NCI-H82 treated with DMSO at 0.1 percent for 48 hours (cell line): ENCODE measurements at regions not wholly inside any gene's neighbourhood (a gene's known extent, or its start where the extent isn't known, plus 50 kb on each side); places are given as distances from the start of the nearest gene placed in this dataset.
"Not testable (repeated sequence)": the region's sequence is repeated elsewhere in the genome, so short reads cannot be mapped to it uniquely, and the experiment has no call there.

ENCODE experiments used
- DNase-seq: peaks from one replicate; lab custom pipeline; 2025; ENCODE audit not compliant: unreplicated experiment; lab: John Stamatoyannopoulos, UW

GRCh38 chr6:164051427-164051826 is 636.9 kb downstream of the QKI start:
- DNase-seq: no peak

- no peak for DNase-seq
Observed at GRCh38 chr6:164049517-164049988, 635.0 kb downstream of the QKI start.

DNA sequence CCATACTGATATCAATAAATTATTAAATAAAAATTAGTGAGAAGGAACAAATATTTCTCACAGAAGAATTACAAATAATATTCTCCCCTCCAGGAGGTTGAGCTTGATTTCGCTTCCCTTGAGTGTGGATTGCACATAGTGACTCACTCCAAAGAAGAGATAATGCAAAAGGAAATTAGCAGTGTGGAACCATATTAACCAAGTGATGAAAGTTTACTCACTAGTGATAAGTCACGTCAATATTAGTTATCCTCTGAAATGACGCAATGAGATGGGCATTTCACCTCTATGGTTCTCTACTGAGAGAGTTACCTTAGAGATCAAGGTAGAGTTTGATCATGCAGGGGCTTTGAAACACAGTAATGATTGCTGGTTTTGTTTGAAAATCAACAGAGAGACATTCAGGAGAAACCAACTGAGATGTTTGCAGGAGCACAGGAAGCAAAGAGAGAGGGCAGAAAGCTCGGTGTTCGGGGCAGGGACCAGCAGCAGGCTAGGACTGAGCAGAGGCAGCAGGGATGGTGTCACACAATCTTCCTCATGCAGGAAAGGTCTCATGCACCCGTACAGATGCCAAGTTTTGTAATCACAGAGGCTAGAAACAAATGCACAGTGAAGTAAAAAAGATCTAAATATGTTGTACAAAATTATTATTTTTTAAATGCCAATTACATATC is 634.5 kb downstream of the QKI start:
- no peak for DNase-seq

DNA sequence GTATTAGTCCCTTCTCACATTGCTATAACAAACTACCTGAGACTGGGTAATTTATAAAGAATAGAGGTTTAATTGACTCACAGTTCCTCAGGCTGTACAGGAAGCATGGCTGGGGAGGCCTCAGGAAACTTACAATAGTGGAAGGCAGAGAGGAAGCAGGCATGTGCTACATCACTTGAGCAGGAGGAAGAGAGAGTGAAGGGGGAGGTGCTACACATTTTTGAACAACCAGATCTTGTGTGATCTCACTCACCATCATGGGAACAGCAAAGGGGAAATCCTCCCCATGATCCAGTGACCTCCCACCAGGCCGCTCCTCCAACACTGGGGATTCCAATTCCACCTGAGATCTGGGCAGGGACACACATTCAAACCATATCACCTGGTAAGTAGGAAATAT is 630.6 kb downstream of the QKI start:
- no peak for DNase-seq

DNA sequence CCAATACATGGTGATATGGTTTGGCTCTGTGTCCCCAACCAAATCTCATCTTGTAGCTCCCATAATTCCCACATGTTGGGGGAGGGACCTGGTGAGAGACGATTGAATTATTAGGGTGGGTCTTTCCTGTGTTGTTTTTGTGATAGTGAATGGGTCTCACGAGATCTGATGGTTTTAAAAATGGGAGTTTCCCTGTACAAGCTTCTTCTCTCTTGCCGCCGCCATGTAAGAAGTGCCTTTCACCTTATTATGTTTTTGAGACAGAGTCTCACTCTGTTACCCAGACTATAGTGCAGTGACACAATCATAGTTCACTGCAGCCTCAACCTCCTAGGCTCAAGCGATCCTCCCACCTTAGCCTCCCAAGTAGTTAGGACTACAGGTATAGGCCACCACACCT is 629.1 kb downstream of the QKI start:
- not testable (repeated sequence) for DNase-seq

DNA sequence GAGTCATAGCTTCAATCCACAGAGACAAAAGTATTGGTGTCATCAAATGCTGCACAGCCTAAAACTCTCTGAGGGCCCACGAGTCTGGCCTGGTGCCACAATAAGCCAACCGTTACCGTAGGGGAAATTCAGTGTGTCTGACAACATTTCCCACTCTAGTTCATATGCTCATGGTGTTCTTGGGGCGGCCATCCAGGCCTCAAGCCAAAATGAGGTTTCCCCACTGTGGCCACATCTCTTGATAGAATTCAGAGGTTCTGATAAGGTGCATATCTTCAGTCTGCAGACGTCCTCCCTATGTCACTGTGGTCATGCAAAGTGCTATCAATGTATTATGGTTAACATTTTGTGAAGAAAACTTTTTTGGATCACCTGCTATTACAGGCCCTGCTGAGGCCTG is 627.7 kb downstream of the QKI start:
- DNase-seq: no peak

DNA sequence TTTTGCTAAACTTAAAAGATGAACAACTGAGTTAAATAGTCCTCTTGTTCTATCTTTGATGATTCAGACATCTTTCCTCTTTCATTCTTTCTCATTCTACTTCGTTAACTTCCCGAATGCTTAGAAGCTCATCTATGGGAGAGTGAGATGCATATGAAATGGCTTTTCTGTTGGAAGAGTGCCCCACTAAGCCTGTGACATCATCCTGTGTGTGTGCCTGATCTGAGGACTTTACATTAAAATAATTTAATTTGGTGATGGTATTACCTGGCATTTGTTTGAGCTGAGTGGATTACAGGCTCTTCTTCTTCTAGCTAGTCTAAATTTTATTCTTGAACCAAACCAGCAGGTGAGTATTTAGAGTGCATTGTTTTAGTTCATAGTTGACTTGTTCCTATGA is 626.5 kb downstream of the QKI start:
- no peak for DNase-seq

DNA sequence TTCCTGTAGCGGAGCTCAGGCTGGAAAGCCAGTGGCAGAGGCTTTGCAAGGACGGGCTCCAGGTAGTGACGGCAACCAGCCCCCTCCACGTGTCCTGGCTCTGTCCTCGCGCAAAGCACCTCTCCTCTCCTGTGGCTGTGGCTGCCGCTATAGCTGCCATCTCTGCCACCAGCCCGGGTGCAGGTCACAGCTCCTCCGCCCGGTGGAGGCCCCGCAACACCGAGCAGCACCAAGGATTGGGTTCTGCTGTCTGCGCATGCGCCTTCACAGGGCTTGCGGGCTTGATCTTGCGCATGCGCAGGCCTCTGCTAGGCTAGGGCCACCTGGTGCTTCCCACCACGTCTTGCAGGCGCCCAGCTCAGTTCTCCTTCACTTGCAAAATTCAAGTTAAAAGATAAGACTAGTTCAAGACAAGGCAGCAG is 625.4 kb downstream of the QKI start:
- no peak for DNase-seq

DNA sequence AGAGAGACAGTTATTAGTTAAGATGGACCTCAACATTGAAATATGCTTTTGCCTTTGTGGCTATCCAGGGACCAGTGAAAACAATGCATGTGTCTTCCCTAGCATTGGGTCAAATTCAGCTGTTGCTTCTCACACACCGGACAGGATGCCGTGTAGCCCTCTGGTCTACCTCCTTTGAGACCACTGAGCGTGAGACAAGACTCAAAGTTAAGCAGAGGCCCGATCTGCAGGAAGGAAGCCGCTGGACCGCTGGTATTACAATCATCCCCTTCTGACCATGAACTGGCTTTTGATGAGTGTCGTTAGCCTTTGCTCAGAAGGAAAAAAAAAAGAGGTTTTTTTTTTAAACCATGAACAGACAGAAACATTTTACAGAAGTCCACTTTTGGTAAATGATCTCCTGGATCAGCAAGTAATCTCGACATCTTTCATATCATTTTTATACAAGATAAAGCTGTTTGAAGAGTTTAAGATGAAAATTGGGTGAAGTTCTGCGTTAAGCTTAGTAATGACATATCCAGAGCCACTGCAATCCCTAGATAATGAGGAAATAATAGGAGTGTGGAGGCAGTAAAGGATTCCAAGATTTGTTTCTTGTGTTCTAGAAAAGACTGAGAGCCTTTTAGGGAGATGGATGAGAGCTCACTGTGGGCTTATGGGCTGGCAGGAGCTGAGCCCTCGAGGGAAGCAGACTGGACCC is 622.8 kb downstream of the QKI start:
- no peak for DNase-seq

DNA sequence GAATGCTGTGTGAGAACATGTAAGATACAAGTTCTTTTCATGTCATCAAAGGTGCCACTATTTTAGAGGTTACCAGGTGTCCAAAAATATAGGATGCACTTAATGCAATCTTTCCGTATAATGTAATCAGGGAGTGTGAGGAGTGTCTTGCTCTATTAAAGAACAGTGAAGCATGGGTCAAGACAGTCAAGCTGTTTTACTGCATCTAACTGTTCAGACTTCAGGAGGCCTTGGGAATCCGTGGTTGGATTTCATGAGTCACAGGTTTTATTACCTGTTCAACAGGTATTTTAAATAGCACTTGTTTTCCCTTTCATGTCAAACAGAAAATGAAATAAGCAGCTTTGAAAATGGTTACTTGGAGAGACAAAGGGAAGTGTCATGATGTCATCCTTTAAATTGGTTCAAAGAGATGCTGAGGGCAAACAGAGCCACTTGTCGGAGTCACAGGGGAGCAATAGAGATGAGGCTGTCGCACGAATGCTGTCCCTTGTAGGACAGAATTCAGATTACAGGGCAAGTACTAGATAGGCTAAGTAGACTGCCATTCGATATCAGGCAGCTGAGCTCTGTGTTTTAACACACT is 621.5 kb downstream of the QKI start:
- DNase-seq: no peak

- no peak for DNase-seq
Observed at GRCh38 chr6:164034602-164035140, 620.2 kb downstream of the QKI start.

- no peak for DNase-seq
Observed at GRCh38 chr6:164025180-164025579, 610.7 kb downstream of the QKI start.

- no peak for DNase-seq
Observed at GRCh38 chr6:164023535-164023934, 609.0 kb downstream of the QKI start.

DNA sequence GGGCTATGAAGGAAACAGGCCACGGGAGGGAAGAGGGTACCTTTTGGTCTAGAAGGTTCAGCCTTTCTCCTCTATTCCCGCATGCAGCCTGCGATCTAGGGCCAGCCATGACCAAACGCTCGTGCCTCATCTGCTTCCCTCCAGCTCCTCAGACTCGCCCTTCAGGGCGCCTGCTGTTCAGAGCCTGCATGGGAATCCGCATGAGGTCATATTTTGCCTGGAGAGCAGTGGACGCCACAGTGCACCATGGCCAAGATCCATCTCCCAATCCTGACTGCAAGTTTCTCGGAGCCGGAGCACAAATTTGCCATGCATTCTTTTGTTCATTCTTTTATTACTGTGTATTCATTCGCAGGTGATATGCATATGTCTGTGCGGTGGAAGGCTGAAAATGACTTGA is 608.1 kb downstream of the QKI start:
- DNase-seq: no peak

- DNase-seq: no peak
Observed at GRCh38 chr6:164021589-164022250, 607.2 kb downstream of the QKI start.

GRCh38 chr6:164020142-164020541 is 605.6 kb downstream of the QKI start:
- no peak for DNase-seq

GRCh38 chr6:164018133-164018532 is 603.6 kb downstream of the QKI start:
- DNase-seq: no peak

DNA sequence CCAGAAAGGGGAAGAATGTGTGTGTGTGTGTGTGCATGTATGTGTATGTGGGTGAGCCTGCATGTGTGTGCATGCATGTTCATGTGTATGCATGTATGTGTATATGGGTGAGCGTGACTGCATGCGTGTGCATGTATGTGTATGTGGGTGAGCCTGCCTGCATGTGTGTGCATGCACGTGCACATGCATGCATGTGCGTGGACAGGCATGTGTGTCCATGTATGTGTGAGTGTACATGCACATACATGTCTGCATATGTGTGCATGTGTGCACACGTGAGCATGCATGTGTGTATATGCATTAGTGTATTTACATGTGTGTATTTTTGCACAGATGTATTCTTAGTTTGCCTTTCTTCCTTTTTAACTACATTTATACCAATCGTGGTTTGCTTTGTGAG is 601.5 kb downstream of the QKI start:
- DNase-seq: no peak

- DNase-seq: no peak
Observed at GRCh38 chr6:164015088-164015484, 600.6 kb downstream of the QKI start.

- DNase-seq: no peak
Observed at GRCh38 chr6:164014346-164015087, 600.0 kb downstream of the QKI start.
